ENCODE measurements at regions not wholly inside any gene's neighbourhood (a gene's known extent, or its start where the extent isn't known, plus 50 kb on each side); places are given as distances from the start of the nearest gene placed in this dataset.

GRCh38 chr17:79374807-79375206, 236.0 kb downstream of the RBFOX3 start:
- H3K9ac ChIP-seq (ENCODE audit: low read length), result no peak overlapping the region
- H3K4me1 ChIP-seq (ENCODE audit: insufficient read depth, low read length), result no peaks in the 10 kb centered on the region
- no peak overlapping the region for H3K27ac ChIP-seq (ENCODE audit: low read length)
- BruUV-seq (replicated peaks), result no TSS peak
- no peaks in the 10 kb centered on the region for H3K79me2 ChIP-seq (ENCODE audit: low read length)
- H2AFZ ChIP-seq (ENCODE audit: low read length), result no peak overlapping the region
- intact Hi-C loops (cut with micrococcal nuclease), result no loop called here
- H3F3A ChIP-seq (ENCODE audit: low read length, unreplicated experiment), result no peaks in the 10 kb centered on the region
- no peaks in the 10 kb centered on the region for H3K9me2 ChIP-seq (replicated peaks; ENCODE audit: low read length)
- no peaks in the 10 kb centered on the region for H3K36me3 ChIP-seq (ENCODE audit: low read depth, low read length)
- TF ChIP-seq EZH2 (IDR thresholded peaks at IDR 0.05; ENCODE audit: low read length, unreplicated experiment), result no peak
- no peak for TF ChIP-seq EZH2phosphoT487 (IDR thresholded peaks at IDR 0.05; ENCODE audit: borderline replicate concordance, low read length)
- TF ChIP-seq CTCF (conservative IDR thresholded peaks at IDR 0.05; ENCODE audit: low read depth, low read length), result no peak
- no peak overlapping the region for H3K4me3 ChIP-seq (ENCODE audit: low read length)
- no peak overlapping the region for H3K4me2 ChIP-seq (ENCODE audit: low read length)
- ChIA-PET POLR2A (ENCODE audit: unreplicated experiment) (no interaction called here), CTCF (interaction anchor here (0.6 kb wide), 1 partner anchor 17 kb away, joined by 4 read pairs; no protein-coding TSS in a partner anchor)
- no peaks in the 10 kb centered on the region for H4K20me1 ChIP-seq (ENCODE audit: low read length)
- H3K27me3 ChIP-seq (ENCODE audit: low read length), result peaks cover 89% of the 10 kb centered on the region
- no peaks in the 10 kb centered on the region for H3K9me3 ChIP-seq (ENCODE audit: low read length)
- no peak for DNase-seq
- ATAC-seq, result no peak

- H3K79me2 ChIP-seq (ENCODE audit: low read length), result no peaks in the 10 kb centered on the region
- ATAC-seq, result no peak
- H3K9me2 ChIP-seq (replicated peaks; ENCODE audit: low read length), result no peaks in the 10 kb centered on the region
- no peaks in the 10 kb centered on the region for H4K20me1 ChIP-seq (ENCODE audit: low read length)
- no peaks in the 10 kb centered on the region for H3K4me1 ChIP-seq (ENCODE audit: insufficient read depth, low read length)
- H3K4me2 ChIP-seq (ENCODE audit: low read length), result no peak overlapping the region
- no peak overlapping the region for H3K4me3 ChIP-seq (ENCODE audit: low read length)
- H3K9ac ChIP-seq (ENCODE audit: low read length), result no peak overlapping the region
- DNase-seq, result no peak
- no peak overlapping the region for H2AFZ ChIP-seq (ENCODE audit: low read length)
- ChIA-PET POLR2A (ENCODE audit: unreplicated experiment) (no interaction called here), CTCF (interaction anchor here (0.6 kb wide), 1 partner anchor 17 kb away, joined by 4 read pairs; no protein-coding TSS in a partner anchor)
- peaks cover 89% of the 10 kb centered on the region for H3K27me3 ChIP-seq (ENCODE audit: low read length)
- H3F3A ChIP-seq (ENCODE audit: low read length, unreplicated experiment), result no peaks in the 10 kb centered on the region
- no TSS peak for BruUV-seq (replicated peaks)
- H3K27ac ChIP-seq (ENCODE audit: low read length), result no peak overlapping the region
- intact Hi-C loops (cut with micrococcal nuclease), result no loop called here
- H3K36me3 ChIP-seq (ENCODE audit: low read depth, low read length), result no peaks in the 10 kb centered on the region
- H3K9me3 ChIP-seq (ENCODE audit: low read length), result no peaks in the 10 kb centered on the region
- TF ChIP-seq CTCF (conservative IDR thresholded peaks at IDR 0.05; ENCODE audit: low read depth, low read length) (no peak), EZH2 (IDR thresholded peaks at IDR 0.05; ENCODE audit: low read length, unreplicated experiment) (no peak), EZH2phosphoT487 (IDR thresholded peaks at IDR 0.05; ENCODE audit: borderline replicate concordance, low read length) (no peak)
Measured at GRCh38 chr17:79374087-79374689, 236.7 kb downstream of the RBFOX3 start.

- Histone ChIP-seq H3K79me2 (ENCODE audit: low read length) (no peaks in the 10 kb centered on the region), H3K36me3 (ENCODE audit: low read depth, low read length) (no peaks in the 10 kb centered on the region), H3K9ac (ENCODE audit: low read length) (no peak overlapping the region), H4K20me1 (ENCODE audit: low read length) (no peaks in the 10 kb centered on the region), H3K4me2 (ENCODE audit: low read length) (no peak overlapping the region), H3K4me3 (ENCODE audit: low read length) (no peak overlapping the region), H3K9me3 (ENCODE audit: low read length) (no peaks in the 10 kb centered on the region), H3K27me3 (ENCODE audit: low read length) (peaks cover 89% of the 10 kb centered on the region), H3K9me2 (replicated peaks; ENCODE audit: low read length) (no peaks in the 10 kb centered on the region), H3K27ac (ENCODE audit: low read length) (no peak overlapping the region), H3K4me1 (ENCODE audit: insufficient read depth, low read length) (no peaks in the 10 kb centered on the region), H3F3A (ENCODE audit: low read length, unreplicated experiment) (no peaks in the 10 kb centered on the region), H2AFZ (ENCODE audit: low read length) (no peak overlapping the region)
- TF ChIP-seq EZH2phosphoT487 (IDR thresholded peaks at IDR 0.05; ENCODE audit: borderline replicate concordance, low read length) (no peak), EZH2 (IDR thresholded peaks at IDR 0.05; ENCODE audit: low read length, unreplicated experiment) (no peak), CTCF (conservative IDR thresholded peaks at IDR 0.05; ENCODE audit: low read depth, low read length) (no peak)
- DNase-seq (no peak), ATAC-seq (no peak)
- ChIA-PET POLR2A (ENCODE audit: unreplicated experiment) (no interaction called here), CTCF (no interaction called here)
- BruUV-seq (replicated peaks), result no TSS peak
- intact Hi-C loops (cut with micrococcal nuclease), result no loop called here
Measured at GRCh38 chr17:79372470-79373238, 238.2 kb downstream of the RBFOX3 start.
